CD4-positive, alpha-beta T cell treated with Interleukin-2 at 100 ng/mL for 4 hours (primary cell): ENCODE measurements at regions not wholly inside any gene's neighbourhood (a gene's known extent, or its start where the extent isn't known, plus 50 kb on each side); places are given as distances from the start of the nearest gene placed in this dataset.

Source experiments
- DNase-seq: peaks from one replicate; pipeline ENCODE4 v3.0.0-alpha.2; 2020; ENCODE audit warnings: low spot score

- no peak for DNase-seq
Measured at GRCh38 chr1:208844158-208844557, 600.0 kb upstream of the PLXNA2 start.

- DNase-seq: no peak
Measured at GRCh38 chr1:208848854-208849253, 604.7 kb upstream of the PLXNA2 start.

GRCh38 chr1:208850442-208850841 is 606.3 kb upstream of the PLXNA2 start:
- no peak for DNase-seq

- DNase-seq: no peak
Measured at GRCh38 chr1:208851366-208851765, 607.2 kb upstream of the PLXNA2 start.

GRCh38 chr1:208852911-208853310 is 608.7 kb upstream of the PLXNA2 start:
- no peak for DNase-seq

- DNase-seq: no peak
Measured at GRCh38 chr1:208855403-208855802, 611.2 kb upstream of the PLXNA2 start.

GRCh38 chr1:208857465-208857864 is 613.3 kb upstream of the PLXNA2 start:
- DNase-seq: no peak

GRCh38 chr1:208858738-208859137 is 614.6 kb upstream of the PLXNA2 start:
- DNase-seq: no peak

GRCh38 chr1:208864366-208864965 is 620.3 kb upstream of the PLXNA2 start:
- no peak for DNase-seq

- no peak for DNase-seq
Measured at GRCh38 chr1:208866386-208866955, 622.3 kb upstream of the PLXNA2 start.

- DNase-seq: no peak
Measured at GRCh38 chr1:208868554-208868953, 624.4 kb upstream of the PLXNA2 start.

- no peak for DNase-seq
Measured at GRCh38 chr1:208874915-208875314, 630.7 kb upstream of the PLXNA2 start.

- no peak for DNase-seq
Measured at GRCh38 chr1:208879022-208879421, 634.8 kb upstream of the PLXNA2 start.

- DNase-seq: no peak
Measured at GRCh38 chr1:208880433-208881100, 636.4 kb upstream of the PLXNA2 start.

GRCh38 chr1:208885060-208885459 is 640.9 kb upstream of the PLXNA2 start:
- no peak for DNase-seq

- no peak for DNase-seq
Measured at GRCh38 chr1:208885650-208886049, 641.5 kb upstream of the PLXNA2 start.

GRCh38 chr1:208888376-208888775 is 644.2 kb upstream of the PLXNA2 start:
- no peak for DNase-seq

GRCh38 chr1:208892147-208892546 is 648.0 kb upstream of the PLXNA2 start:
- DNase-seq: no peak

GRCh38 chr1:208893251-208893650 is 649.1 kb upstream of the PLXNA2 start:
- no peak for DNase-seq

GRCh38 chr1:208895181-208895580 is 651.0 kb upstream of the PLXNA2 start:
- no peak for DNase-seq

- no peak for DNase-seq
Measured at GRCh38 chr1:208895820-208896219, 651.6 kb upstream of the PLXNA2 start.

GRCh38 chr1:208896768-208897167 is 652.6 kb upstream of the PLXNA2 start:
- DNase-seq: no peak

GRCh38 chr1:208899438-208899837 is 655.3 kb upstream of the PLXNA2 start:
- DNase-seq: no peak
